ENCODE measurements at regions not wholly inside any gene's neighbourhood (a gene's known extent, or its start where the extent isn't known, plus 50 kb on each side); places are given as distances from the start of the nearest gene placed in this dataset.

GRCh38 chr14:104305511-104306449, 167.4 kb downstream of the KIF26A start:
- TF ChIP-seq CTCF (optimal IDR thresholded peaks at IDR 0.05 in 1 of 3, IDR thresholded peaks at IDR 0.05 in 1 of 3, conservative IDR thresholded peaks at IDR 0.05 in 1 of 3; ENCODE audit: extremely low read depth in 1 of 3, insufficient read depth in 2 of 3, low read length in 3 of 3), result no peak
- no peak for TF ChIP-seq EZH2 (IDR thresholded peaks at IDR 0.05; ENCODE audit: low read length)
